GM18909 (cell line): ENCODE measurements at regions not wholly inside any gene's neighbourhood (a gene's known extent, or its start where the extent isn't known, plus 50 kb on each side); places are given as distances from the start of the nearest gene placed in this dataset.

Experiments used
- ATAC-seq: cut with Tn5 transposase; IDR thresholded peaks from one replicate; pipeline ENCODE4 v1.9.1; 2021; ENCODE audit warnings: mild to moderate bottlenecking; ENCODE audit not compliant: unreplicated experiment, poor library complexity

- no peak for ATAC-seq
Measured at GRCh38 chr13:108020027-108020426, 195.3 kb downstream of the LIG4 start.

- ATAC-seq, result no peak
Measured at GRCh38 chr13:108018371-108018870, 196.9 kb downstream of the LIG4 start.

GRCh38 chr13:108006619-108007018 is 208.7 kb downstream of the LIG4 start:
- ATAC-seq, result no peak

DNA sequence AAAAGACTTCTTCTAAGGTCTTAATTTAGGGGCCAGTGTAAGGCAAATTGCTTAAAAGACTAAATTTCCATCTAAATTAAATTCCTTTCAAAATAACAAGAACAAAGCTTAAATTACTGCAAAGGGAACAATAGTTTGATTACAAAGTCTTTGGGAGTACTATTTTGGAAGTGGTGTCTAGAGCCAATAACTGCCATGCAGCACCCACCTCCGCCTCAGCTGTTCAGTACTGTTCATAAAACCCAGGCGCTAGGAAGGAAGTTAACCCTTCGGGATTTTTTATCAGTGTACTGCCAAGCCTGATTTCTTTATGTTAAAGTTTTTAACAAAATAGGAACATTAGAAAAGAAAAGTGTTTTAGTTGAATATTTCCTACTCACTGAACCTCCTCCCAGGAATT is 210.1 kb downstream of the LIG4 start:
- ATAC-seq, result no peak

- ATAC-seq, result no peak
Measured at GRCh38 chr13:108003626-108004025, 211.7 kb downstream of the LIG4 start.

DNA sequence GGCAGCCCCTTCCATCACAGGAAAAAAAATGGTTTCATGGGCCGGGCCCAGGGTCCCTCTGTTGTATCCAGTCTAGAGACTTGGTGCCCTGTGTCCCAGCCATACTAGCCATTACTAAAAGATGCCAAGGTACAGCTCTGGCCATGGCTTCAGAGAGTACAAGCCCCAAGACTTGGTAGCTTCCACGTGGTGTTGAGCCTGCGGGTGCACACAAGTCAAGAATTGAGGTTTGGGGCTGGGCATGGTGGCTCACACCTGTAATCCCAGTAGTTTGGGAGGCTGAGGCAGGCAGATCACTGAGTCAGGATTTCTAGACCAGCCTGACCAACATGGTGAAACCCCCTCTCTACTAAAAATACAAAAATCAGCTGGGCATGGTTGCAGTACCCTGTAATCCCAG is 214.3 kb downstream of the LIG4 start:
- ATAC-seq, result no peak

DNA sequence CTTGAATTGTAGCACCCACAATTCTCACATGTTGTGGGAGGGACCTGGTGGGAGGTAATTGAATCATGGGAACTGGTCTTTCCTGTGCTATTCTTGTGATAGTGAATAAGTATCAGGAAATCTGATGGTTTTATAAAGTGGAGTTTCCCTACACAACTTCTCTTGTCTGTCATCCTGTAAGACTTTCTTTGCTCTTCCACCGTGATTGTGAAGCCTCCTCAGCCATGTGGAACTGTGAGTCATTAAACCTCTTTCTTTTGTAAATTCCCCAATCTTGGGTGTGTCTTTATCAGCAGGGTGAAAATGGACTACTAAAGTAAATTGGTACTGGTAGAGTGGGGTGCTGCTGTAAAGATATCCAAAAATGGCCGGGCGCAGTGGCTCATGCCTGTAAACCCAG is 215.6 kb downstream of the LIG4 start:
- no peak for ATAC-seq

DNA sequence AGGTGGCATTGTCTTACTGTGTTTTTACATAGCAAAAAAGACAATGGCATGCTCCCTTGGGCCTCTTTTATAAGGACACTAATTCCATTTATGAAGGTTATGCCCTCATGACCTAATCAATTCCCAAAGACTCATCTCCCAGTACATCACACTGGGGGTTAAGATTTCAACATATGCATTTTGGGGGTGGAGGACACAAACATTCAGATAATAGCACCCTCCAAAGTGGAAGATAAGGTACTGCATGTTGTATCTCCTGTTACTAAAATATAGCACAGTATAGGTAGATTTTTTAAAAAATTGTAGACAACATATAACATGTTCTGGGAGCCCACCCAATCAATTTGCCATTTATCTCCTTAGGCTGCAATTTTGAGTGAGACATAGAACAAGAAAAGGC is 221.2 kb downstream of the LIG4 start:
- no peak for ATAC-seq

DNA sequence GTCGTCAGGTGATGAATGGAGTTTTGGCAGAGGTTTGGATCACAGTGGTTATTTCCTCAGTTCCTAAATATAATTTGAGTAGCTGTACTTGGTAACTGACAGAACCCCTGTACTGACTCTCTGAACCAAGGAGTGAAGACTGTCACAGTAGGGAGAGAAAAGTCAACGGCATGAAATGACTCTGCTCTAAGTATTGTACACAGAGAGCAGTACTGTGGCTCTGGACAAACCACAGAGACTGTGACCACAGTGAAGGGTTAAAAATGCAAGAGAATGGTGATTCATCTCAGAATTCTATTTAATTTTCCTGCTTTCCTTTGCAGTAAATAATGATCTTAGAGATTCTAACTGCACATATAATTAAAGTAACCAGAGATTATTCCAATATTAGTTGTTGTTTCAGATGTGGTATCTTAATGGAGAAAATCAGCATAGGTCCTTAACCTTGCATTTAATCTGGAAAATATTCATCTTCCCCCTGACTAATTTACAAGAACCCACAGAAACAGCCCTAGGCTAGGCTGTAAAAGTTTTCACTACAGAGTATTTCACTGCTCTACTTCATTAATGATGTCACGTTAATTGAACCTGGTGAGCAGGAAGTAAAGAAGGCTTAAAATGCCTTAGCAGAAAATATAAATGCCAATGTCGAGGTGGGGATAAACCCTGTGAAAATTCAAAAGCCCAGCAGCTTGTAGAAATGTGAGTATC is 221.9 kb downstream of the LIG4 start:
- ATAC-seq, result no peak

DNA sequence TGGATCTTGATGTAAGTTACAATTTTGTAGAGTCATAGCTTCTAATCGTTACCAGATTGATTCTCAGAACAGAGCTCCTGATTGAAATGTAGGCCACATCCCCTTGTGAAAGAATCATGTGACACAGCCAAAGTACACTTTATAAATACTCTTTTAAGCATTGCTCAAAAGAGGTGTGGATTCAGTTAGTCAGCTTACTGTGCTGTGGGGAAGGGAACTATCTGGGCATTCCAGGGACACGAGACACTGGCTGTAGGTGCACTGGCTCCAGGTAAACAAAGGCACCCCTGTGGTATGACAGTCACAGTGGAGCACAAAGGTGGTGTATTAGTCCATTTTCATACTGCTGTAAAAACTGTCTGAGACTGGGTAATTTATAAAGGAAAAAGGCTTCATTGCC is 222.8 kb downstream of the LIG4 start:
- no peak for ATAC-seq

GRCh38 chr13:107977071-107977574 is 238.2 kb downstream of the LIG4 start:
- no peak for ATAC-seq

GRCh38 chr13:107976628-107977027 is 238.7 kb downstream of the LIG4 start:
- no peak for ATAC-seq

GRCh38 chr13:107974409-107974808 is 240.9 kb downstream of the LIG4 start:
- no peak for ATAC-seq

DNA sequence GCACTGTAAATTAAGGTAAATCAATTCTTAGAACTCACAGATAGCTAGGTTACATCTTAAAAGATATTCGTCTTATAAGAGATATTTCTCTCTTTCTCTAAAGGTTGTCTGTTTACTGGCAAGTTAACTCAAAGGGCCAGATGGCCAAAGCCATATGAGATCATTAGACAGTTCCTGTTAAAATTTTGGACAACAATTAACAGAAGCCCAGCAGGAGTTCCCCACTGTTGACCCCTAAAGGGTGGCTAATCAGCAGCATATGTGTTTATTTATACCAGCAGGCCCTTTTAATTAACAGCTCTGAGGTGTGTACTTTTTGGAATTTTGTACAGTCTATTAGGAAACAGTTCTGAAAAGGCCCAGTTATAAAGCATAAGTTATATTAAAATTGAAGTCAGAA is 245.8 kb downstream of the LIG4 start:
- ATAC-seq, result no peak

DNA sequence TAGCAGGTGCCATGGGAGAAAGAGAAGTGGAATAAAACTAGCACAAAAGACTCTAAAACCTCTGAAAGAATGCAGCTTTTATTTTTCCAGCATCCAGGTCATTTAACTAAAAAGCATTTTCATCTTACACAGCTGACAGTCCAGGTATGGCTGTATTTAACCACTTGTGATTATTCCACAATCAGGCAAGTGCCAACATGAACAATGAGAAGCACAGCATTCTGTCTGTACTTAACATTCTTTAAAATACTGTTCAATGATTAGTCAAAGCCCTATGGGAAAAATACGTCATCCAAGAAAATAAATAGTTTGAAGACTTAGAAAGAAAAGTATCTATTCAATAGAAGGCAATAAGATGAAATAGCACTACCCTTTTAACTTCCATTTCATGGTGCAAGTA is 246.9 kb downstream of the LIG4 start:
- ATAC-seq, result no peak

- ATAC-seq, result no peak
Measured at GRCh38 chr13:107964395-107964794, 250.9 kb downstream of the LIG4 start.

- ATAC-seq, result no peak
Measured at GRCh38 chr13:107961849-107962608, 253.3 kb downstream of the LIG4 start.

- no peak for ATAC-seq
Measured at GRCh38 chr13:107960301-107960700, 255.0 kb downstream of the LIG4 start.

GRCh38 chr13:107956889-107957288 is 258.4 kb downstream of the LIG4 start:
- no peak for ATAC-seq

DNA sequence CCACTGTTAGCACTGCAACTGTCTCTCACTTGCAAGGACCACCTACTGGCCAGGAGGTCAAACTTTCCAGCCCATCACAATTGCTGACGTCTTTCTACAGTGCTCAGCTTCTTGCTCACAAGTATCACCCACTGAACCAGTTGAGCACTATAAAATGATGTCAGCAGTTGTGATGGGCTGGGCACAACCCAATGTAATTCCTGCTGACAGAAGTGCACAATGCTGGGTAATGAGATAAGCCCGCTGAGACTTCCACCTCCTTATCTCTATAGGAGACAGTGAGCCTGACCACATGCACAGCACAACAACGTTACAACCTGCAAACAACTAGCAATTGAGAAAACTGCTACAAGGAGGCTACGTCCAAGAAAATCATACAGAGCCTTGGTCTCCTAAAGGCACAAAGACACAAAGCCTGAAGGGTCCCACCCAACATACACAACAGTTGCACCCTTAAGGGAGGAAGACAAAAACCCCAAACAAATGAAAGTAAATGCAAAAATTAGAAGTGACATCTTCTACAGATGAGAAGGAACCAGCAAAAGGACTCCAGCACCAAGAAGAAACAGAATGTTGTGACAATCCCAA is 273.2 kb downstream of the LIG4 start:
- ATAC-seq, result no peak

- no peak for ATAC-seq
Measured at GRCh38 chr13:107941345-107942029, 273.8 kb downstream of the LIG4 start.
